Testis (tissue), 2 donors: ENCODE measurements at regions not wholly inside any gene's neighbourhood (a gene's known extent, or its start where the extent isn't known, plus 50 kb on each side); places are given as distances from the start of the nearest gene placed in this dataset.

Experiments
- CTCF ChIP-seq, 3 experiments: fragments of 450-650 bp in 2 of 3; fragments of 200-600 bp in 1 of 3; sonication (generic) in 1 of 3; IDR thresholded peaks; one replicate each; pipeline ENCODE4 v1.5.1; 2016 to 2019; ENCODE audit warnings: antibody characterized with exemption in 3 of 3, mild to moderate bottlenecking in 2 of 3, moderate library complexity in 1 of 3
- POLR2A ChIP-seq: fragments of 450-650 bp; IDR thresholded peaks from one replicate; pipeline ENCODE4 v1.6.1; 2017; ENCODE audit warnings: antibody characterized with exemption, mild to moderate bottlenecking, moderate library complexity

DNA sequence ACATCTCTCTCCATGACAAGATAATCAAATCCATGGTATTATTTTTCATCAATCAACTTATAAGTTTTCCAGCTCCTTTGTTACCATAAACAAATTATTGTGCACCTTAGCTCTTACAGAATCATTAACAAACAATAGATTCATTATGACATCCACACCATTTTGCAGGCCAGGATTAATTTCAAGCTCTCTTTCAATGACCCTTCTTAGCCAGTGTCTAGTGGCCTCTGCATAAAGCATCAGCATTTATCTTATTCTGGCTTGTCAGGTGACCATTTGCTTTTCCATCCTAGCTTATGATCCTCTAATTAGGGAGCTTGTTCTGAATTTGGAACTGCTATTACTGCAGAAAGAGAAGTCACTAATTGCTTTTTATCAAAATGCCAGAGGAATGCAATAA is 806.2 kb upstream of the CHAC2 start:
- no peak for TF ChIP-seq CTCF (IDR thresholded peaks at IDR 0.05)
- no peak for TF ChIP-seq POLR2A
